Subcutaneous abdominal adipose tissue (tissue), 5 donors: ENCODE measurements at regions not wholly inside any gene's neighbourhood (a gene's known extent, or its start where the extent isn't known, plus 50 kb on each side); places are given as distances from the start of the nearest gene placed in this dataset.

Experiments used
- H3K27ac ChIP-seq: one replicate; pipeline ENCODE4 v1.7.0; 2013; ENCODE audit warnings: low read depth, mild to moderate bottlenecking, inconsistent platforms, low read length, moderate library complexity
- H3K27me3 ChIP-seq, 5 donors: one replicate each; pipeline ENCODE4 v1.7.0; 2013; ENCODE audit warnings: low read length in 5 of 5, inconsistent platforms in 1 of 5; ENCODE audit not compliant: control insufficient read depth in 5 of 5, insufficient read depth in 4 of 5
- H3K36me3 ChIP-seq, 5 donors: one replicate each; pipeline ENCODE4 v1.7.0; 2013; ENCODE audit warnings: low read length in 5 of 5; ENCODE audit not compliant: control insufficient read depth in 5 of 5, insufficient read depth in 5 of 5
- H3K4me1 ChIP-seq, 5 donors: one replicate each; pipeline ENCODE4 v1.7.0; 2013; ENCODE audit warnings: low read length in 5 of 5, mild to moderate bottlenecking in 3 of 5, moderate library complexity in 1 of 5; ENCODE audit not compliant: control insufficient read depth in 5 of 5, insufficient read depth in 5 of 5
- H3K4me3 ChIP-seq, 5 donors: one replicate each; pipeline ENCODE4 v1.7.0; 2013; ENCODE audit warnings: low read length in 5 of 5, low read depth in 1 of 5
- H3K9ac ChIP-seq, 5 donors: one replicate each; pipeline ENCODE4 v1.7.0; 2013; ENCODE audit warnings: low read length in 5 of 5, mild to moderate bottlenecking in 4 of 5, moderate library complexity in 3 of 5
- H3K9me3 ChIP-seq, 5 donors: one replicate each; pipeline ENCODE4 v1.7.0; 2013; ENCODE audit warnings: low read length in 5 of 5; ENCODE audit not compliant: control insufficient read depth in 5 of 5
- donor health status: healthy.
- donor health status: healthy.
- donor health status: healthy.
- donor health status: healthy.
- donor health status: healthy.

GRCh38 chr14:31950764-31951637, 126.1 kb upstream of the ARHGAP5 start:
- no peak overlapping the region for H3K9ac ChIP-seq

GRCh38 chr14:31951638-31951964, 125.5 kb upstream of the ARHGAP5 start:
- peaks cover 0 to 17% (median 7%) of the 10 kb centered on the region in 5 donors for H3K4me1 ChIP-seq
- no peak overlapping the region for H3K27ac ChIP-seq
- no peaks in the 10 kb centered on the region for H3K36me3 ChIP-seq
- H3K9ac ChIP-seq = no peak overlapping the region
- no peaks in the 10 kb centered on the region for H3K9me3 ChIP-seq
- H3K4me3 ChIP-seq = no peak overlapping the region
- H3K27me3 ChIP-seq = peaks cover 0 to 5% (median 0%) of the 10 kb centered on the region in 5 donors

More at GRCh38 chr14:31950764-31951637, 126.1 kb upstream of the ARHGAP5 start:
- peaks cover 0 to 5% (median 0%) of the 10 kb centered on the region in 5 donors for H3K27me3 ChIP-seq
- no peak overlapping the region for H3K4me3 ChIP-seq
- no peak overlapping the region for H3K27ac ChIP-seq
- peaks cover 0 to 17% (median 7%) of the 10 kb centered on the region in 5 donors for H3K4me1 ChIP-seq
- no peaks in the 10 kb centered on the region for H3K9me3 ChIP-seq
- H3K36me3 ChIP-seq = no peaks in the 10 kb centered on the region

GRCh38 chr14:31952573-31952972, 124.5 kb upstream of the ARHGAP5 start:
- Histone ChIP-seq H3K4me3 (no peak overlapping the region), H3K27me3 (peaks cover 0 to 5% (median 0%) of the 10 kb centered on the region in 5 donors), H3K9me3 (no peaks in the 10 kb centered on the region), H3K4me1 (peaks cover 0 to 17% (median 7%) of the 10 kb centered on the region in 5 donors), H3K27ac (no peak overlapping the region), H3K9ac (no peak overlapping the region), H3K36me3 (no peaks in the 10 kb centered on the region)

GRCh38 chr14:31953210-31953609, 123.9 kb upstream of the ARHGAP5 start:
- peaks cover 0 to 5% (median 0%) of the 10 kb centered on the region in 5 donors for H3K27me3 ChIP-seq
- no peaks in the 10 kb centered on the region for H3K36me3 ChIP-seq
- H3K9me3 ChIP-seq = no peaks in the 10 kb centered on the region
- peaks cover 0 to 17% (median 7%) of the 10 kb centered on the region in 5 donors for H3K4me1 ChIP-seq
- no peak overlapping the region for H3K4me3 ChIP-seq
- no peak overlapping the region for H3K27ac ChIP-seq
- no peak overlapping the region for H3K9ac ChIP-seq

GRCh38 chr14:31954991-31955390, 122.1 kb upstream of the ARHGAP5 start:
- H3K9me3 ChIP-seq = no peaks in the 10 kb centered on the region
- H3K4me3 ChIP-seq = no peak overlapping the region
- H3K4me1 ChIP-seq = peaks cover 0 to 16% (median 7%) of the 10 kb centered on the region in 5 donors
- peaks cover 0 to 5% (median 0%) of the 10 kb centered on the region in 5 donors for H3K27me3 ChIP-seq
- no peak overlapping the region for H3K9ac ChIP-seq
- no peaks in the 10 kb centered on the region for H3K36me3 ChIP-seq
- H3K27ac ChIP-seq = no peak overlapping the region

- no peaks in the 10 kb centered on the region for H3K36me3 ChIP-seq
Measured at GRCh38 chr14:31955936-31956579, 121.0 kb upstream of the ARHGAP5 start.

GRCh38 chr14:31957565-31957964, 119.5 kb upstream of the ARHGAP5 start:
- Histone ChIP-seq H3K4me1 (no peaks in the 10 kb centered on the region), H3K36me3 (no peaks in the 10 kb centered on the region), H3K27me3 (no peaks in the 10 kb centered on the region), H3K9ac (no peak overlapping the region), H3K4me3 (no peak overlapping the region), H3K9me3 (no peaks in the 10 kb centered on the region), H3K27ac (no peak overlapping the region)

More at GRCh38 chr14:31955936-31956579, 121.0 kb upstream of the ARHGAP5 start:
- Histone ChIP-seq H3K9me3 (no peaks in the 10 kb centered on the region), H3K9ac (no peak overlapping the region), H3K27me3 (peaks cover 0 to 5% (median 0%) of the 10 kb centered on the region in 5 donors), H3K4me3 (no peak overlapping the region), H3K27ac (no peak overlapping the region), H3K4me1 (peaks cover 0 to 6% (median 5%) of the 10 kb centered on the region in 5 donors)

GRCh38 chr14:31960039-31960438, 117.1 kb upstream of the ARHGAP5 start:
- no peaks in the 10 kb centered on the region for H3K36me3 ChIP-seq
- H3K9me3 ChIP-seq = no peaks in the 10 kb centered on the region
- H3K27me3 ChIP-seq = no peaks in the 10 kb centered on the region
- no peak overlapping the region for H3K9ac ChIP-seq
- H3K4me3 ChIP-seq = no peak overlapping the region
- no peak overlapping the region for H3K27ac ChIP-seq
- H3K4me1 ChIP-seq = peaks cover 0 to 3% (median 0%) of the 10 kb centered on the region in 5 donors

- no peak overlapping the region for H3K9ac ChIP-seq
- H3K27me3 ChIP-seq = no peaks in the 10 kb centered on the region
- H3K36me3 ChIP-seq = no peaks in the 10 kb centered on the region
- no peak overlapping the region for H3K4me3 ChIP-seq
- H3K4me1 ChIP-seq = peaks cover 0 to 19% (median 4%) of the 10 kb centered on the region in 5 donors
- H3K27ac ChIP-seq = no peak overlapping the region
- H3K9me3 ChIP-seq = no peaks in the 10 kb centered on the region
Measured at GRCh38 chr14:31961896-31962295, 115.2 kb upstream of the ARHGAP5 start.

- H3K4me3 ChIP-seq = no peak overlapping the region
- no peak overlapping the region for H3K27ac ChIP-seq
- H3K36me3 ChIP-seq = no peaks in the 10 kb centered on the region
- no peak overlapping the region for H3K9ac ChIP-seq
- no peaks in the 10 kb centered on the region for H3K9me3 ChIP-seq
- H3K27me3 ChIP-seq = no peaks in the 10 kb centered on the region
- H3K4me1 ChIP-seq = peaks cover 0 to 29% (median 6%) of the 10 kb centered on the region in 5 donors
Measured at GRCh38 chr14:31962920-31963319, 114.2 kb upstream of the ARHGAP5 start.
